WTC11 (cell line): ENCODE measurements at regions not wholly inside any gene's neighbourhood (a gene's known extent, or its start where the extent isn't known, plus 50 kb on each side); places are given as distances from the start of the nearest gene placed in this dataset.

ENCODE experiments used
- CBFB ChIP-seq: sonication (generic); formaldehyde crosslinking; IDR thresholded peaks from 2 replicates; pipeline ENCODE4 v1.8.1; 2022; ENCODE audit warnings: mild to moderate bottlenecking, low read depth, missing genetic modification reagents
- CREB1 ChIP-seq: sonication (generic); formaldehyde crosslinking; IDR thresholded peaks from 2 replicates; pipeline ENCODE4 v1.8.0; 2023; ENCODE audit warnings: mild to moderate bottlenecking, missing genetic modification reagents
- CTCF ChIP-seq: fragments of 200-600 bp; IDR thresholded peaks from 2 replicates; pipeline ENCODE4 v1.8.0; 2022; ENCODE audit warnings: antibody characterized with exemption
- E2F5 ChIP-seq: sonication (generic); formaldehyde crosslinking; IDR thresholded peaks from 2 replicates; pipeline ENCODE4 v1.8.1; 2022; ENCODE audit warnings: mild to moderate bottlenecking, moderate library complexity, missing genetic modification reagents
- ELF4 ChIP-seq: sonication (generic); formaldehyde crosslinking; IDR thresholded peaks from 2 replicates; pipeline ENCODE4 v1.8.1; 2022; ENCODE audit warnings: low read depth, mild to moderate bottlenecking, moderate library complexity, missing genetic modification reagents
- MAX ChIP-seq: sonication (generic); formaldehyde crosslinking; IDR thresholded peaks from 2 replicates; pipeline ENCODE4 v1.8.0; 2022; ENCODE audit warnings: mild to moderate bottlenecking, missing genetic modification reagents
- NR2C2 ChIP-seq: sonication (generic); formaldehyde crosslinking; IDR thresholded peaks from 2 replicates; pipeline ENCODE4 v1.8.0; 2022; ENCODE audit warnings: mild to moderate bottlenecking, missing genetic modification reagents
- PRDM15 ChIP-seq: sonication (generic); formaldehyde crosslinking; IDR thresholded peaks from 2 replicates; pipeline ENCODE4 v1.8.0; 2022; ENCODE audit warnings: missing genetic modification reagents
- TP53 ChIP-seq: sonication (generic); formaldehyde crosslinking; IDR thresholded peaks from 2 replicates; pipeline ENCODE4 v1.8.1; 2023; ENCODE audit warnings: mild to moderate bottlenecking, missing genetic modification reagents
- USF2 ChIP-seq: sonication (generic); formaldehyde crosslinking; IDR thresholded peaks from 2 replicates; pipeline ENCODE4 v1.8.1; 2023; ENCODE audit warnings: mild to moderate bottlenecking, missing genetic modification reagents, moderate library complexity
- ZNF416 ChIP-seq: fragments of 250-450 bp; sonication (Bioruptor Pico); IDR thresholded peaks from 2 replicates; pipeline ENCODE4 v1.9.0; 2021; ENCODE audit warnings: mild to moderate bottlenecking, inconsistent platforms

GRCh38 chr1:221137666-221138065 lies 258.4 kb downstream of the HLX start:
- TF ChIP-seq CTCF (no peak), USF2 (no peak), ZNF416 (CRISPR knock-in tag) (no peak), ELF4 (CRISPR knock-in tag) (no peak), TP53 (CRISPR knock-in tag) (no peak), MAX (CRISPR knock-in tag) (no peak), NR2C2 (CRISPR knock-in tag) (no peak), E2F5 (CRISPR knock-in tag) (no peak), CREB1 (CRISPR knock-in tag) (no peak), PRDM15 (CRISPR knock-in tag) (no peak), CBFB (CRISPR knock-in tag) (no peak)
